IMR-90 (cell line): ENCODE measurements at regions not wholly inside any gene's neighbourhood (a gene's known extent, or its start where the extent isn't known, plus 50 kb on each side); places are given as distances from the start of the nearest gene placed in this dataset.
"Not testable (repeated sequence)": the region's sequence is repeated elsewhere in the genome, so short reads cannot be mapped to it uniquely, and the experiment has no call there.

Source experiments
- ATAC-seq: fragments of 200-7000 bp; cut with Tn5 transposase; 2 replicates; pipeline ENCODE4 v1.9.1; 2020; ENCODE audit warnings: low read depth, mild to moderate bottlenecking, moderate library complexity
- BruUV-seq: library from RNA; stranded (reverse); fragments of 400-500 nt; replicated peaks from 2 replicates; lab custom pipeline; 2021; lab: Mats Ljungman, UMichigan
- CTCF ChIA-PET: fragments of 300-600 bp; formaldehyde crosslinking; extraction: SDS; loops from one replicate; lab custom pipeline; 2021; ENCODE audit warnings: antibody characterized with exemption; lab: Yijun Ruan, JAX
- POLR2A ChIA-PET: fragments of 300-600 bp; sonication (Branson Sonifier 250); formaldehyde crosslinking; loops from one replicate; lab custom pipeline; 2022; ENCODE audit warnings: antibody characterized with exemption; ENCODE audit not compliant: unreplicated experiment; lab: Charles Lee
- DNase-seq: peaks from one replicate; pipeline ENCODE4 v3.0.0; 2013
- H2AFZ ChIP-seq: replicated peaks from 2 replicates; pipeline ENCODE3; 2013; ENCODE audit warnings: low read length, mild to moderate bottlenecking; ENCODE audit not compliant: poor library complexity
- H2AK5ac ChIP-seq: 2 replicates; pipeline ENCODE4 v1.6.1; 2013; ENCODE audit warnings: low read depth, low read length, inconsistent platforms
- H2AK9ac ChIP-seq: replicated peaks from 2 replicates; pipeline ENCODE3; 2013; ENCODE audit warnings: mild to moderate bottlenecking, low read depth, low read length, moderate library complexity; ENCODE audit not compliant: poor library complexity
- H2BK120ac ChIP-seq: 2 replicates; pipeline ENCODE4 v1.6.1; 2013; ENCODE audit warnings: low read depth, low read length, inconsistent platforms
- H2BK15ac ChIP-seq: 3 replicates; pipeline ENCODE4 v1.6.1; 2013; ENCODE audit warnings: low read depth, low read length, inconsistent platforms
- H2BK20ac ChIP-seq: 2 replicates; pipeline ENCODE4 v1.6.1; 2013; ENCODE audit warnings: low read depth, mild to moderate bottlenecking, inconsistent platforms, low read length, moderate library complexity
- H2BK5ac ChIP-seq: 2 replicates; pipeline ENCODE4 v1.6.1; 2013; ENCODE audit warnings: mild to moderate bottlenecking, low read depth, low read length, inconsistent platforms; ENCODE audit not compliant: poor library complexity, severe bottlenecking
- H3K14ac ChIP-seq: replicated peaks from 2 replicates; pipeline ENCODE4 v1.6.1; 2013; ENCODE audit warnings: low read depth, low read length, inconsistent platforms
- H3K18ac ChIP-seq: 2 replicates; pipeline ENCODE4 v1.6.1; 2013; ENCODE audit warnings: low read depth, low read length, control low read depth
- H3K23ac ChIP-seq: 2 replicates; pipeline ENCODE4 v1.6.1; 2013; ENCODE audit warnings: low read depth, low read length, inconsistent platforms
- H3K27ac ChIP-seq: 2 replicates; pipeline ENCODE4 v1.5.1; 2013; ENCODE audit warnings: mild to moderate bottlenecking, control low read depth, low read length; ENCODE audit not compliant: insufficient read depth
- H3K27me3 ChIP-seq: 2 replicates; pipeline ENCODE4 v1.6.1; 2013; ENCODE audit warnings: low read length; ENCODE audit not compliant: control insufficient read depth, insufficient read depth
- H3K36me3 ChIP-seq: 2 replicates; pipeline ENCODE4 v1.6.1; 2013; ENCODE audit warnings: low read length, mixed read lengths; ENCODE audit not compliant: control insufficient read depth, insufficient read depth
- H3K4ac ChIP-seq: 2 replicates; pipeline ENCODE4 v1.6.1; 2013; ENCODE audit warnings: low read depth, low read length, inconsistent platforms
- H3K4me1 ChIP-seq: 2 replicates; pipeline ENCODE4 v1.6.1; 2013; ENCODE audit warnings: low read length, mixed read lengths; ENCODE audit not compliant: control insufficient read depth, insufficient read depth
- H3K4me2 ChIP-seq: 2 replicates; pipeline ENCODE4 v1.6.1; 2013; ENCODE audit warnings: low read depth, mild to moderate bottlenecking, control low read depth, low read length, moderate library complexity
- H3K4me3 ChIP-seq: 2 replicates; pipeline ENCODE4 v1.5.1; 2013; ENCODE audit warnings: low read depth, mild to moderate bottlenecking, control low read depth, low read length, moderate library complexity; ENCODE audit not compliant: insufficient read depth
- H3K56ac ChIP-seq: 2 replicates; pipeline ENCODE4 v1.6.1; 2013; ENCODE audit warnings: low read length, inconsistent platforms; ENCODE audit not compliant: insufficient read depth; ENCODE audit errors: extremely low read depth
- H3K79me1 ChIP-seq, 2 experiments: 2 replicates each; pipeline ENCODE4 v1.6.1; 2013; ENCODE audit warnings: low read length in 2 of 2, inconsistent platforms in 1 of 2, low read depth in 1 of 2
- H3K9ac ChIP-seq: 2 replicates; pipeline ENCODE4 v1.6.1; 2013; ENCODE audit warnings: low read depth, low read length, control low read depth
- H3K9me1 ChIP-seq: 2 replicates; pipeline ENCODE4 v1.6.1; 2013; ENCODE audit warnings: low read length, inconsistent platforms; ENCODE audit not compliant: insufficient read depth
- H3K9me3 ChIP-seq: 2 replicates; pipeline ENCODE4 v1.6.1; 2013; ENCODE audit warnings: low read length; ENCODE audit not compliant: control insufficient read depth, insufficient read depth
- H4K20me1 ChIP-seq: 2 replicates; pipeline ENCODE4 v1.6.1; 2013; ENCODE audit warnings: low read length, inconsistent platforms; ENCODE audit not compliant: insufficient read depth
- H4K5ac ChIP-seq: 2 replicates; pipeline ENCODE4 v1.6.1; 2013; ENCODE audit warnings: mild to moderate bottlenecking, low read depth, low read length, control low read depth
- H4K8ac ChIP-seq, 2 experiments: 2 replicates each; pipeline ENCODE4 v1.6.1; 2013; ENCODE audit warnings: low read depth in 2 of 2, low read length in 2 of 2, control low read depth in 1 of 2, inconsistent platforms in 1 of 2
- H4K91ac ChIP-seq: 2 replicates; pipeline ENCODE4 v1.6.1; 2013; ENCODE audit warnings: low read depth, low read length, inconsistent platforms; ENCODE audit not compliant: insufficient read depth
- BHLHE40 ChIP-seq: fragments of 150-350 bp; IDR thresholded peaks from 2 replicates; pipeline ENCODE4 v1.6.1; 2016; ENCODE audit warnings: mild to moderate bottlenecking, low read depth, low read length
- CEBPB ChIP-seq: IDR thresholded peaks from 2 replicates; pipeline ENCODE4 v1.6.1; 2012; ENCODE audit warnings: low read depth, low read length, improper control_type of control experiment
- CHD1 ChIP-seq: IDR thresholded peaks from 2 replicates; pipeline ENCODE4 v1.6.1; 2012; ENCODE audit warnings: low read depth, low read length, improper control_type of control experiment
- ELK1 ChIP-seq: fragments of 150-350 bp; IDR thresholded peaks from 2 replicates; pipeline ENCODE4 v1.6.1; 2016; ENCODE audit warnings: low read depth, mild to moderate bottlenecking, low read length, moderate library complexity, borderline replicate concordance
- NFE2L2 ChIP-seq: fragments of 150-350 bp; IDR thresholded peaks from 2 replicates; pipeline ENCODE4 v1.6.1; 2016; ENCODE audit warnings: low read depth, mild to moderate bottlenecking, low read length
- POLR2A ChIP-seq: IDR thresholded peaks from 2 replicates; pipeline ENCODE4 v1.6.1; 2012; ENCODE audit warnings: mild to moderate bottlenecking, low read depth, low read length
- RCOR1 ChIP-seq: IDR thresholded peaks from 2 replicates; pipeline ENCODE4 v1.6.1; 2012; ENCODE audit warnings: mild to moderate bottlenecking, low read length, improper control_type of control experiment; ENCODE audit not compliant: insufficient replicate concordance
- SMC3 ChIP-seq: fragments of 150-350 bp; IDR thresholded peaks from 2 replicates; pipeline ENCODE4 v1.6.1; 2016; ENCODE audit warnings: low read depth, mild to moderate bottlenecking, antibody characterized with exemption, low read length, moderate library complexity
- WGBS, 2 experiments: methylation state at CpG; one replicate each; pipeline versions ENCODE4 v1.1.5 to v1.1.7; 2013; ENCODE audit warnings: missing lambda C conversion rate in 2 of 2; ENCODE audit not compliant: insufficient read length in 1 of 2; ENCODE audit errors: extremely low coverage in 2 of 2; 5-methylcytosine and 5-hydroxymethylcytosine counted together
- dilution Hi-C: fragments of 300-500 bp; cut with HindIII; formaldehyde crosslinking; loops from one replicate; pipeline ENCODE4 v1.14.3; 2018; ENCODE audit warnings: low sequenced_read_pairs; ENCODE audit not compliant: unreplicated experiment
- in situ Hi-C: fragments of 300-500 bp; cut with MboI; formaldehyde crosslinking; loops from 3 replicates; pipeline ENCODE4 v1.14.3; 2019; ENCODE audit warnings: low sequenced_read_pairs, inconsistent platforms, mixed read lengths
- intact Hi-C: fragments of 100-400 bp; cut with micrococcal nuclease; formaldehyde crosslinking; loops from 2 replicates; pipeline ENCODE4 v1.10.0; 2022

DNA sequence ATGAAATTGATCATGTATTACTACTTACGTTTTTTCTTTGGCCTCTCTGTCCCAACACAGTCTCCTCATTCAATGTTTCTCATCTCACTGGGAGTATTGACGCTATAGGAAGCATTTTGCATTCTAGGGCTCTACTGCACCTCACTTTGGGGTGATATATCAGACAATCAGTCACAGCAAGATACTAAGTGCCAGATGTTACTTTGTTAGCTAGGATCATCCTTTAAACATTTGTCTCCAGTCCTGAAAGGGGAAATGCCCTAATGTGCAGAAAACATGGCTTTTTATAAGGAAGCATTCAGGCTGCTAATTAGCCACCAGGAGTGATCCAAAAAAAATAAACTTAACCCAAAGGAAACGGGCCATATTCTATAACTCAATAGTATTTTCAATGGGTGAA, 409.1 kb downstream of the RWDD3 start:
- dilution Hi-C loops (no loop called here), in situ Hi-C loops (no loop called here), intact Hi-C loops (no loop called here)
- no CpG with 5 or more reads among the region's 3 CpGs for WGBS, 2 experiments
- no peaks in the 10 kb centered on the region for H3K4me1 ChIP-seq
- CTCF ChIA-PET, result no interaction called here
- H3K27ac ChIP-seq, result no peak overlapping the region
- H3K4me3 ChIP-seq, result no peak overlapping the region
- DNase-seq (no peak), ATAC-seq (no peak)
- H3K4ac ChIP-seq, result no peak overlapping the region
- H2BK20ac ChIP-seq, result no peak overlapping the region
- no peak for TF ChIP-seq CEBPB
- no peak for TF ChIP-seq NFE2L2
- TF ChIP-seq ELK1, result no peak
- TF ChIP-seq CHD1, result no peak
- no peak for TF ChIP-seq SMC3
- TF ChIP-seq BHLHE40, result no peak
- TF ChIP-seq RCOR1, result no peak
- TF ChIP-seq POLR2A, result no peak
- no peak overlapping the region for H3K18ac ChIP-seq
- H2BK5ac ChIP-seq, result no peak overlapping the region
- no peak overlapping the region for H3K56ac ChIP-seq
- H2BK15ac ChIP-seq, result no peak overlapping the region
- H2AFZ ChIP-seq, result no peak overlapping the region
- H2AK9ac ChIP-seq, result no peak overlapping the region
- no peaks in the 10 kb centered on the region for H3K79me1 ChIP-seq
- H3K14ac ChIP-seq, result no peak overlapping the region
- H4K8ac ChIP-seq, result no peak overlapping the region
- no peak overlapping the region for H3K9ac ChIP-seq
- H2AK5ac ChIP-seq, result no peak overlapping the region
- POLR2A ChIA-PET, result no interaction called here
- no peaks in the 10 kb centered on the region for H3K27me3 ChIP-seq
- no peak overlapping the region for H4K5ac ChIP-seq
- no peaks in the 10 kb centered on the region for H3K36me3 ChIP-seq
- no peak overlapping the region for H4K91ac ChIP-seq
- H2BK120ac ChIP-seq, result no peak overlapping the region
- no peak overlapping the region for H3K23ac ChIP-seq
- H4K20me1 ChIP-seq, result no peaks in the 10 kb centered on the region
- no TSS peak for BruUV-seq
- H3K9me3 ChIP-seq, result no peaks in the 10 kb centered on the region
- H3K4me2 ChIP-seq, result no peak overlapping the region
- no peaks in the 10 kb centered on the region for H3K9me1 ChIP-seq

- BruUV-seq, H3K27me3 ChIP-seq, H3K36me3 ChIP-seq, H4K91ac ChIP-seq, H3K23ac ChIP-seq, H2AK9ac ChIP-seq, H3K79me1 ChIP-seq, ATAC-seq, H3K4me3 ChIP-seq, H3K4ac ChIP-seq, H4K20me1 ChIP-seq, H2AK5ac ChIP-seq, H2BK20ac ChIP-seq, POLR2A ChIA-PET, H3K4me1 ChIP-seq, H2AFZ ChIP-seq, H3K9ac ChIP-seq, H3K4me2 ChIP-seq, in situ Hi-C loops, H2BK120ac ChIP-seq, dilution Hi-C loops, H3K18ac ChIP-seq, intact Hi-C loops, H3K9me3 ChIP-seq, H4K8ac ChIP-seq, CTCF ChIA-PET, H3K9me1 ChIP-seq, DNase-seq, H2BK5ac ChIP-seq, H3K27ac ChIP-seq, H2BK15ac ChIP-seq, H3K14ac ChIP-seq, H3K56ac ChIP-seq, H4K5ac ChIP-seq: not testable (repeated sequence)
- no CpG with 5 or more reads among the region's 6 CpGs for WGBS, 2 experiments
These were observed 411.1 kb downstream of the RWDD3 start for GRCh38 chr1:95645126-95645525.
